ENCODE measurements at regions not wholly inside any gene's neighbourhood (a gene's known extent, or its start where the extent isn't known, plus 50 kb on each side); places are given as distances from the start of the nearest gene placed in this dataset.

DNA sequence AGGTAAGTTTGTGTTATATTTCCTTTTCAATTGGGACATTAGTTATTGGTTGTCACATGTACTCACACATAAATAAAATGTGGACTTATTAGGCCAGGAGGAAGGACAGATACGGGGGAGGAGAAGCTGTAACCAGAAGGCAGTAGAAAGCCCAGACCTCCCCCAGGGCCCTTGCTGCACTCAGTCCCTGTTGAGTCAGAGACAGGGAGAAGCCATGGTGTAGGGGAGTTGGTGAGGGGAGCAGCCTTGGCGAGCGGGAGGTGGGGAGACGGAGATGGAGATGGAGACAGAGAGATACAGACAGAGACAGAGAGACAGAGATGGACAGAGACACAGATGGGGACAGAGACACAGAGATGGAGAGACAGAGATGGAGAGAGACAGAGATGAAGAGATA, 263.2 kb downstream of the DLL1 start:
- TF ChIP-seq, protein P1, sequence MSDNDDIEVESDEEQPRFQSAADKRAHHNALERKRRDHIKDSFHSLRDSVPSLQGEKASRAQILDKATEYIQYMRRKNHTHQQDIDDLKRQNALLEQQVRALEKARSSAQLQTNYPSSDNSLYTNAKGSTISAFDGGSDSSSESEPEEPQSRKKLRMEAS (IDR thresholded peaks at IDR 0.05; ENCODE audit: insufficient read depth, insufficient read length): no peak
- no peak for TF ChIP-seq EZH2 (IDR thresholded peaks at IDR 0.05; ENCODE audit: borderline replicate concordance, low read depth, low read length, severe bottlenecking)
- no peak for TF ChIP-seq POLR2A (IDR thresholded peaks at IDR 0.05; ENCODE audit: low read depth, low read length)
